ENCODE measurements at regions not wholly inside any gene's neighbourhood (a gene's known extent, or its start where the extent isn't known, plus 50 kb on each side); places are given as distances from the start of the nearest gene placed in this dataset.

DNA sequence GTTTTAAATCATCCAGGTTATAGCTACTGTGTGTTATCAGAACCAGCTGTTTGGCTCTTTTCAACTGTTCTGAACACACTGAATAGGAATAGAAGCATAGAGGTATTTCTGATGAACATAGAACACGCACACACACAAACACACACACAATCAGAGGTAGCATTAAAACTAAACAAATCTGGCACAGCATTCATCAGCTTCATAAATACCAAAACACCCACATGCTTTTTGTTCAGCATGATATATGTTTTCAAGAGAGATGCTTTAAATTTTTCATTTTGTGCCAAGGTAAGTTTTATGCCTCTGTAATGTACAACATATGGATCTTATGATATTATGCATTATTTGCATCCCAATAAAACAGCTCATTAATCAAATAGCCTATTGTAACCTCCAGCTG is 208.6 kb downstream of the GALC start:
- Histone ChIP-seq H3K27me3 (ENCODE audit: control insufficient read depth, insufficient read depth, low read length) (no peaks in the 10 kb centered on the region), H3K36me3 (ENCODE audit: control insufficient read depth, insufficient read depth, low read length) (no peaks in the 10 kb centered on the region), H3K4me3 (ENCODE audit: low read depth, low read length) (no peak overlapping the region)
- TF ChIP-seq, protein P1, sequence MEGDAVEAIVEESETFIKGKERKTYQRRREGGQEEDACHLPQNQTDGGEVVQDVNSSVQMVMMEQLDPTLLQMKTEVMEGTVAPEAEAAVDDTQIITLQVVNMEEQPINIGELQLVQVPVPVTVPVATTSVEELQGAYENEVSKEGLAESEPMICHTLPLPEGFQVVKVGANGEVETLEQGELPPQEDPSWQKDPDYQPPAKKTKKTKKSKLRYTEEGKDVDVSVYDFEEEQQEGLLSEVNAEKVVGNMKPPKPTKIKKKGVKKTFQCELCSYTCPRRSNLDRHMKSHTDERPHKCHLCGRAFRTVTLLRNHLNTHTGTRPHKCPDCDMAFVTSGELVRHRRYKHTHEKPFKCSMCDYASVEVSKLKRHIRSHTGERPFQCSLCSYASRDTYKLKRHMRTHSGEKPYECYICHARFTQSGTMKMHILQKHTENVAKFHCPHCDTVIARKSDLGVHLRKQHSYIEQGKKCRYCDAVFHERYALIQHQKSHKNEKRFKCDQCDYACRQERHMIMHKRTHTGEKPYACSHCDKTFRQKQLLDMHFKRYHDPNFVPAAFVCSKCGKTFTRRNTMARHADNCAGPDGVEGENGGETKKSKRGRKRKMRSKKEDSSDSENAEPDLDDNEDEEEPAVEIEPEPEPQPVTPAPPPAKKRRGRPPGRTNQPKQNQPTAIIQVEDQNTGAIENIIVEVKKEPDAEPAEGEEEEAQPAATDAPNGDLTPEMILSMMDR (IDR thresholded peaks at IDR 0.05; ENCODE audit: insufficient read depth, low read length, poor library complexity, severe bottlenecking), result no peak
- no peak for DNase-seq (ENCODE audit: low read depth)

- DNase-seq (ENCODE audit: low read depth), result no peak
- no peaks in the 10 kb centered on the region for H3K27me3 ChIP-seq (ENCODE audit: control insufficient read depth, insufficient read depth, low read length)
- H3K36me3 ChIP-seq (ENCODE audit: control insufficient read depth, insufficient read depth, low read length), result no peaks in the 10 kb centered on the region
- no peak overlapping the region for H3K4me3 ChIP-seq (ENCODE audit: low read depth, low read length)
- TF ChIP-seq, protein P1 (IDR thresholded peaks at IDR 0.05; ENCODE audit: insufficient read depth, low read length, poor library complexity, severe bottlenecking), result no peak
Measured at GRCh38 chr14:87783071-87783470, 209.9 kb downstream of the GALC start.

GRCh38 chr14:87772854-87773253 is 220.1 kb downstream of the GALC start:
- Histone ChIP-seq H3K27me3 (ENCODE audit: control insufficient read depth, insufficient read depth, low read length) (no peaks in the 10 kb centered on the region), H3K4me3 (ENCODE audit: low read depth, low read length) (no peak overlapping the region), H3K36me3 (ENCODE audit: control insufficient read depth, insufficient read depth, low read length) (no peaks in the 10 kb centered on the region)
- no peak for DNase-seq (ENCODE audit: low read depth)
- TF ChIP-seq, protein P1 (IDR thresholded peaks at IDR 0.05; ENCODE audit: insufficient read depth, low read length, poor library complexity, severe bottlenecking), result no peak

- H3K36me3 ChIP-seq (ENCODE audit: control insufficient read depth, insufficient read depth, low read length), result no peaks in the 10 kb centered on the region
- DNase-seq (ENCODE audit: low read depth), result no peak
- TF ChIP-seq, protein P1 (IDR thresholded peaks at IDR 0.05; ENCODE audit: insufficient read depth, low read length, poor library complexity, severe bottlenecking), result no peak
- H3K27me3 ChIP-seq (ENCODE audit: control insufficient read depth, insufficient read depth, low read length), result no peaks in the 10 kb centered on the region
- no peak overlapping the region for H3K4me3 ChIP-seq (ENCODE audit: low read depth, low read length)
Measured at GRCh38 chr14:87767567-87767901, 225.4 kb downstream of the GALC start.

DNA sequence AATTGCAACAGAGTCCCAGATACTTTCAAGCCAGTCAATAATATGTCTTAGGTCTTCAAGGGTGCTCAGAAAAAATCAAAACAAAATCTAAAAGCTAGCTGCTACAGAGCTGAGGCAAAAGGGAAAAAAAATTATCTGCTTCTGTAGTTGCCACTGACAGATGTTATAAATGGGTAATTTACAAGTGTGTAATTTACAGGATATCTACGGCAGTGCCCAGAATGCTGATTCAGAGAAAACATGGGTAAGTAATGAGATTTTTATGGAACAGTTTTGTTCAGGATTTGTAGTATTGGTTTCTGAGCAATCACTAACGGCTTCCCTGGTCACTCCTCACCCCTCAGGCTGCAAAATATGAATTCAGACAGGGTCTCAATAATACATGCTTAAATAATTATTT is 234.1 kb downstream of the GALC start:
- TF ChIP-seq, protein P1 (IDR thresholded peaks at IDR 0.05; ENCODE audit: insufficient read depth, low read length, poor library complexity, severe bottlenecking), result no peak
- no peaks in the 10 kb centered on the region for H3K36me3 ChIP-seq (ENCODE audit: control insufficient read depth, insufficient read depth, low read length)

GRCh38 chr14:87756661-87757060 is 236.3 kb downstream of the GALC start:
- Histone ChIP-seq H3K27me3 (ENCODE audit: control insufficient read depth, insufficient read depth, low read length) (no peaks in the 10 kb centered on the region), H3K36me3 (ENCODE audit: control insufficient read depth, insufficient read depth, low read length) (no peaks in the 10 kb centered on the region), H3K4me3 (ENCODE audit: low read depth, low read length) (no peak overlapping the region)
- TF ChIP-seq, protein P1 (IDR thresholded peaks at IDR 0.05; ENCODE audit: insufficient read depth, low read length, poor library complexity, severe bottlenecking), result no peak
- no peak for DNase-seq (ENCODE audit: low read depth)

More for the DNA sequence above, 234.1 kb downstream of the GALC start:
- DNase-seq (ENCODE audit: low read depth), result no peak
- no peak overlapping the region for H3K4me3 ChIP-seq (ENCODE audit: low read depth, low read length)
- no peaks in the 10 kb centered on the region for H3K27me3 ChIP-seq (ENCODE audit: control insufficient read depth, insufficient read depth, low read length)

All from kidney epithelial cell (primary cell).